OCI-LY1 (cell line): ENCODE measurements at regions not wholly inside any gene's neighbourhood (a gene's known extent, or its start where the extent isn't known, plus 50 kb on each side); places are given as distances from the start of the nearest gene placed in this dataset.

Source experiments
- H2AFZ ChIP-seq: fragments of 200-600 bp; sonication (generic), shearing (Covaris generic); 2 replicates; pipeline ENCODE4 v1.6.0; 2014; ENCODE audit warnings: antibody characterized with exemption, mild to moderate bottlenecking, low read length
- H3F3A ChIP-seq: fragments of 200-600 bp; sonication (generic), shearing (Covaris generic); 2 replicates; pipeline ENCODE4 v1.6.0; 2014; ENCODE audit warnings: mild to moderate bottlenecking, antibody characterized with exemption, low read length, moderate library complexity; ENCODE audit not compliant: insufficient read depth
- H3K27ac ChIP-seq: fragments of 200-600 bp; sonication (generic); 2 replicates; pipeline ENCODE4 v1.5.1; 2014; ENCODE audit warnings: low read length, mixed run types, mild to moderate bottlenecking, low read depth; ENCODE audit not compliant: poor library complexity, severe bottlenecking
- H3K27me3 ChIP-seq: fragments of 200-600 bp; sonication (generic); 2 replicates; pipeline ENCODE4 v1.6.0; 2014; ENCODE audit warnings: antibody characterized with exemption, mild to moderate bottlenecking, low read length, moderate library complexity; ENCODE audit not compliant: insufficient read depth
- H3K36me3 ChIP-seq: fragments of 200-600 bp; sonication (generic); 2 replicates; pipeline ENCODE4 v1.6.1; 2014; ENCODE audit warnings: mild to moderate bottlenecking, antibody characterized with exemption, low read length, moderate library complexity, mixed read lengths; ENCODE audit not compliant: insufficient read depth
- H3K4me1 ChIP-seq: fragments of 200-600 bp; sonication (generic); 2 replicates; pipeline ENCODE4 v1.5.1; 2014; ENCODE audit warnings: mild to moderate bottlenecking, low read length, moderate library complexity; ENCODE audit not compliant: insufficient read depth, severe bottlenecking
- H3K4me2 ChIP-seq: fragments of 200-600 bp; sonication (generic), shearing (Covaris generic); 2 replicates; pipeline ENCODE4 v1.6.1; 2014; ENCODE audit warnings: low read length
- H3K4me3 ChIP-seq: fragments of 200-600 bp; sonication (generic); 2 replicates; pipeline ENCODE4 v1.5.1; 2014; ENCODE audit warnings: low read length, low read depth, mild to moderate bottlenecking, mixed read lengths; ENCODE audit not compliant: poor library complexity, severe bottlenecking
- H3K79me2 ChIP-seq: fragments of 200-600 bp; shearing (Covaris generic); 2 replicates; pipeline ENCODE4 v1.6.1; 2016; ENCODE audit warnings: mixed run types, low read length, mixed read lengths; ENCODE audit not compliant: insufficient read depth
- H3K9ac ChIP-seq: fragments of 200-600 bp; sonication (generic), shearing (Covaris generic); 2 replicates; pipeline ENCODE4 v1.6.1; 2014; ENCODE audit warnings: mild to moderate bottlenecking, low read length, mixed read lengths
- H3K9me2 ChIP-seq: fragments of 200-600 bp; sonication (generic), shearing (Covaris generic); 2 replicates; pipeline ENCODE4 v1.6.1; 2014; ENCODE audit warnings: low read depth, mild to moderate bottlenecking, low read length, mixed read lengths
- H3K9me3 ChIP-seq: fragments of 200-600 bp; shearing (Covaris generic); 2 replicates; pipeline ENCODE4 v1.6.1; 2014; ENCODE audit warnings: low read length, mixed read lengths
- H4K20me1 ChIP-seq: fragments of 200-600 bp; sonication (generic), shearing (Covaris generic); 2 replicates; pipeline ENCODE4 v1.6.0; 2016; ENCODE audit warnings: mild to moderate bottlenecking, low read length; ENCODE audit not compliant: insufficient read depth
- CTCF ChIP-seq: fragments of 200-600 bp; sonication (generic), shearing (Covaris generic); IDR thresholded peaks from 2 replicates; pipeline ENCODE4 v1.5.1; 2017; ENCODE audit warnings: mild to moderate bottlenecking, antibody characterized with exemption, low read length, moderate library complexity, mixed read lengths
- EZH2 ChIP-seq: fragments of 200-600 bp; sonication (generic), shearing (Covaris generic); IDR thresholded peaks from 2 replicates; pipeline ENCODE4 v1.8.0; 2017; ENCODE audit warnings: borderline replicate concordance, mixed run types, mild to moderate bottlenecking, antibody characterized with exemption, low read length, moderate library complexity, mixed read lengths

- no peaks in the 10 kb centered on the region for H3K36me3 ChIP-seq
- no peaks in the 10 kb centered on the region for H3K9me3 ChIP-seq
- H3K9me2 ChIP-seq, result no peaks in the 10 kb centered on the region
- no peak overlapping the region for H3K4me3 ChIP-seq
- H3K4me1 ChIP-seq, result no peaks in the 10 kb centered on the region
- no peaks in the 10 kb centered on the region for H3F3A ChIP-seq
- H3K4me2 ChIP-seq, result no peak overlapping the region
- no peak overlapping the region for H3K9ac ChIP-seq
- no peaks in the 10 kb centered on the region for H3K79me2 ChIP-seq
- no peaks in the 10 kb centered on the region for H3K27me3 ChIP-seq
- no peaks in the 10 kb centered on the region for H4K20me1 ChIP-seq
- H3K27ac ChIP-seq, result no peak overlapping the region
- no peak overlapping the region for H2AFZ ChIP-seq
- TF ChIP-seq EZH2 (no peak), CTCF (no peak)
These were observed 431.5 kb upstream of the BOD1L1 start for GRCh38 chr4:14059006-14059405.

- Histone ChIP-seq H3K27ac (no peak overlapping the region), H3K9me3 (no peaks in the 10 kb centered on the region)
These were observed 437.5 kb upstream of the BOD1L1 start for GRCh38 chr4:14064984-14065383.

GRCh38 chr4:14065406-14065805, 437.9 kb upstream of the BOD1L1 start:
- Histone ChIP-seq H3K9ac (no peak overlapping the region), H3K36me3 (no peaks in the 10 kb centered on the region), H3K4me1 (no peaks in the 10 kb centered on the region), H3K27me3 (no peaks in the 10 kb centered on the region), H2AFZ (no peak overlapping the region), H3K4me2 (no peak overlapping the region), H3K79me2 (no peaks in the 10 kb centered on the region), H4K20me1 (no peaks in the 10 kb centered on the region), H3K27ac (no peak overlapping the region), H3K4me3 (no peak overlapping the region), H3F3A (no peaks in the 10 kb centered on the region), H3K9me2 (no peaks in the 10 kb centered on the region), H3K9me3 (no peaks in the 10 kb centered on the region)
- no peak for TF ChIP-seq EZH2
- no peak for TF ChIP-seq CTCF

More at GRCh38 chr4:14064984-14065383, 437.5 kb upstream of the BOD1L1 start:
- no peaks in the 10 kb centered on the region for H3K79me2 ChIP-seq
- H3K9me2 ChIP-seq, result no peaks in the 10 kb centered on the region
- H3K4me2 ChIP-seq, result no peak overlapping the region
- H3K4me3 ChIP-seq, result no peak overlapping the region
- no peaks in the 10 kb centered on the region for H3K27me3 ChIP-seq
- H4K20me1 ChIP-seq, result no peaks in the 10 kb centered on the region
- no peaks in the 10 kb centered on the region for H3K4me1 ChIP-seq
- no peaks in the 10 kb centered on the region for H3K36me3 ChIP-seq
- no peak overlapping the region for H2AFZ ChIP-seq
- no peaks in the 10 kb centered on the region for H3F3A ChIP-seq
- no peak overlapping the region for H3K9ac ChIP-seq
- TF ChIP-seq CTCF (no peak), EZH2 (no peak)
